ENCODE measurements at regions not wholly inside any gene's neighbourhood (a gene's known extent, or its start where the extent isn't known, plus 50 kb on each side); places are given as distances from the start of the nearest gene placed in this dataset.
"Not testable (repeated sequence)": the region's sequence is repeated elsewhere in the genome, so short reads cannot be mapped to it uniquely, and the experiment has no call there.

- intact Hi-C loops (cut with DNase I; ENCODE audit: low total_unique reads): no loop called here
- no peak overlapping the region for H3K4me3 ChIP-seq (ENCODE audit: low read depth, poor library complexity, severe bottlenecking)
- no peak for TF ChIP-seq POLR2A (IDR thresholded peaks at IDR 0.05)
- DNase-seq (ENCODE audit: low spot score in 2 of 2): no peak
- 33 to 37% methylated on average over 2 of the region's 2 CpGs for WGBS, 2 donors
Observed at GRCh38 chr4:169849456-169849855, 91.7 kb upstream of the HPF1 start.

GRCh38 chr4:169848018-169848417 lies 90.3 kb upstream of the HPF1 start:
- 39 to 49% methylated on average over 5 of the region's 5 CpGs for whole genome bisulfite sequencing, 2 donors
- intact Hi-C loops (cut with DNase I; ENCODE audit: low total_unique reads): no loop called here
- H3K4me3 ChIP-seq (ENCODE audit: low read depth, poor library complexity, severe bottlenecking): no peak overlapping the region
- TF ChIP-seq POLR2A (IDR thresholded peaks at IDR 0.05) (no peak), CTCF (IDR thresholded peaks at IDR 0.05) (no peak)
- DNase-seq (ENCODE audit: low spot score in 2 of 2): no peak

DNA sequence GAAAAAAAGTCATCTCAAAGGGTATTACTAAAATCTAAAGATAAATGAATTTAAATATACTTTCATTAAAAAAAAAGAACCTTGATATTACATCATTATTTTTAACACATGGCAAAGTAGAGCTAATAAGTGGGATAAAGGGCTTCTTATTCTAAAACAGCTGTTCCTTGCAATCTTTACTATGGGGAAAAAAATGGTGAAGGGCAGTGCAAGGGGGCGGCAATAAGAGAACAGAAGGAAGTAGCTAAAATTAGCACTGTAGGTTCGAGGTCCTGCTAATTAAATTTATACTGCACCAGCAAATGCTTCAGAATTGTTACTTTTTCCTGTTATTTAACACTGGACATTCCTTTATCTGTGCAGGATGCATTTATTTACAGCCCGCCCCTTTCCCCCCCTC lies 89.4 kb upstream of the HPF1 start:
- H3K4me3 ChIP-seq (ENCODE audit: low read depth, poor library complexity, severe bottlenecking): no peak overlapping the region
- WGBS, 2 donors: 51 to 60% methylated on average over 3 of the region's 3 CpGs
- no peak for TF ChIP-seq POLR2A (IDR thresholded peaks at IDR 0.05)
- TF ChIP-seq CTCF (IDR thresholded peaks at IDR 0.05): no peak
- intact Hi-C loops (cut with DNase I; ENCODE audit: low total_unique reads): no loop called here
- no peak for DNase-seq (ENCODE audit: low spot score in 2 of 2)

DNA sequence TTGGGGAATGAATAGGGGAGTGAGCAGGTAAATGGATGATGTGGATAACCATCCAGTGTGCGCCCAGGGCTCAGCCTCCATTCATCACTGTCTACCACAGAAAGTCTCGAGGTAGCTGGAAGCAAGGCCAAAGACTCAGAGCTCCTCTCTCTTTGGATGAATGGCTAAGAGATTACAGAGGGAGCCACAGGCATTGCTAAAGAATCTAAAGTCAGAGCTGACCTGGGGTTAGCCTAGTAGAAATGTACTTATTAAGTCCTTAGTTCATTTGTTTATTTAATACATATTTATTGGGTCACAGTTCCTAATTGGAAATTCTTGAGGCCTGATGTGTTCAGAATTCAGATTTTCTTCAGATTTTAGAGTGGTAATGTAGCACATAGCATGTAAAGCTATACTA lies 88.7 kb upstream of the HPF1 start:
- intact Hi-C loops (cut with DNase I; ENCODE audit: low total_unique reads): no loop called here
- DNase-seq (ENCODE audit: low spot score in 2 of 2): no peak
- no peak overlapping the region for H3K4me3 ChIP-seq (ENCODE audit: low read depth, poor library complexity, severe bottlenecking)
- no peak for TF ChIP-seq CTCF (IDR thresholded peaks at IDR 0.05)
- TF ChIP-seq POLR2A (IDR thresholded peaks at IDR 0.05): no peak
- 80 to 82% methylated on average over 2 of the region's 2 CpGs for WGBS, 2 donors

- TF ChIP-seq POLR2A (IDR thresholded peaks at IDR 0.05): no peak
- no peak for TF ChIP-seq CTCF (IDR thresholded peaks at IDR 0.05)
- intact Hi-C loops (cut with DNase I; ENCODE audit: low total_unique reads): no loop called here
- 71 to 87% methylated on average over 3 of the region's 3 CpGs for WGBS, 2 donors
- no peak overlapping the region for H3K4me3 ChIP-seq (ENCODE audit: low read depth, poor library complexity, severe bottlenecking)
- DNase-seq (ENCODE audit: low spot score in 2 of 2): no peak
Observed at GRCh38 chr4:169841776-169842175, 84.0 kb upstream of the HPF1 start.

GRCh38 chr4:169840554-169840953 lies 82.8 kb upstream of the HPF1 start:
- WGBS, 2 donors: 46 to 62% methylated on average over 3 of the region's 3 CpGs
- H3K4me3 ChIP-seq (ENCODE audit: low read depth, poor library complexity, severe bottlenecking): no peak overlapping the region
- intact Hi-C loops (cut with DNase I; ENCODE audit: low total_unique reads): no loop called here
- TF ChIP-seq POLR2A (IDR thresholded peaks at IDR 0.05) (no peak), CTCF (IDR thresholded peaks at IDR 0.05) (no peak)
- DNase-seq (ENCODE audit: low spot score in 2 of 2): no peak

GRCh38 chr4:169828329-169828728 lies 70.6 kb upstream of the HPF1 start:
- DNase-seq (ENCODE audit: low spot score in 2 of 2); H3K4me3 ChIP-seq (ENCODE audit: low read depth, poor library complexity, severe bottlenecking); intact Hi-C loops (cut with DNase I; ENCODE audit: low total_unique reads): not testable (repeated sequence)
- 92 to 95% methylated on average over 24 to 25 of the region's 29 CpGs for WGBS, 2 donors
